Left ventricle myocardium inferior (tissue), 1 donor: ENCODE measurements at regions not wholly inside any gene's neighbourhood (a gene's known extent, or its start where the extent isn't known, plus 50 kb on each side); places are given as distances from the start of the nearest gene placed in this dataset.
"Not testable (repeated sequence)": the region's sequence is repeated elsewhere in the genome, so short reads cannot be mapped to it uniquely, and the experiment has no call there.

Source experiments
- DNase-seq: peaks from one replicate; pipeline ENCODE4 v3.0.0-alpha.2; 2020
- H3K27ac ChIP-seq: fragments of 200-600 bp; replicated peaks from 2 replicates; pipeline ENCODE4 v1.8.0; 2021
- H3K27me3 ChIP-seq: fragments of 200-600 bp; 2 replicates; pipeline ENCODE4 v1.8.0; 2021; ENCODE audit warnings: low read depth
- H3K36me3 ChIP-seq: fragments of 200-600 bp; 2 replicates; pipeline ENCODE4 v1.8.0; 2021
- H3K4me1 ChIP-seq: fragments of 200-600 bp; 2 replicates; pipeline ENCODE4 v1.8.0; 2021
- H3K4me3 ChIP-seq: fragments of 200-600 bp; 2 replicates; pipeline ENCODE4 v1.8.0; 2021; ENCODE audit warnings: mild to moderate bottlenecking, moderate library complexity
- H3K9me3 ChIP-seq: fragments of 200-600 bp; replicated peaks from 2 replicates; pipeline ENCODE4 v1.8.0; 2021
- intact Hi-C: fragments of 100-400 bp; cut with micrococcal nuclease; formaldehyde crosslinking; loops from one replicate; pipeline ENCODE4 v1.11.0; 2022
- donor health status: DM: no; HTN: yes; CAD: no; lungs with severe emphysema.

GRCh38 chr14:19203250-19203972 is 230.7 kb downstream of the POTEG start:
- H3K36me3 ChIP-seq, H3K9me3 ChIP-seq, H3K4me1 ChIP-seq, H3K27ac ChIP-seq, DNase-seq, H3K27me3 ChIP-seq, H3K4me3 ChIP-seq, intact Hi-C loops: not testable (repeated sequence)

- H3K27me3 ChIP-seq, intact Hi-C loops, H3K27ac ChIP-seq, H3K36me3 ChIP-seq, H3K4me3 ChIP-seq, DNase-seq, H3K4me1 ChIP-seq, H3K9me3 ChIP-seq: not testable (repeated sequence)
Measured at GRCh38 chr14:19204827-19205226, 229.3 kb downstream of the POTEG start.

GRCh38 chr14:19216480-19216879 is 217.7 kb downstream of the POTEG start:
- H3K27me3 ChIP-seq, H3K9me3 ChIP-seq, DNase-seq, H3K36me3 ChIP-seq, intact Hi-C loops, H3K27ac ChIP-seq, H3K4me3 ChIP-seq, H3K4me1 ChIP-seq: not testable (repeated sequence)

- DNase-seq, H3K27me3 ChIP-seq, H3K36me3 ChIP-seq, H3K4me3 ChIP-seq, H3K4me1 ChIP-seq, H3K27ac ChIP-seq, H3K9me3 ChIP-seq, intact Hi-C loops: not testable (repeated sequence)
Measured at GRCh38 chr14:19219423-19219822, 214.7 kb downstream of the POTEG start.

DNA sequence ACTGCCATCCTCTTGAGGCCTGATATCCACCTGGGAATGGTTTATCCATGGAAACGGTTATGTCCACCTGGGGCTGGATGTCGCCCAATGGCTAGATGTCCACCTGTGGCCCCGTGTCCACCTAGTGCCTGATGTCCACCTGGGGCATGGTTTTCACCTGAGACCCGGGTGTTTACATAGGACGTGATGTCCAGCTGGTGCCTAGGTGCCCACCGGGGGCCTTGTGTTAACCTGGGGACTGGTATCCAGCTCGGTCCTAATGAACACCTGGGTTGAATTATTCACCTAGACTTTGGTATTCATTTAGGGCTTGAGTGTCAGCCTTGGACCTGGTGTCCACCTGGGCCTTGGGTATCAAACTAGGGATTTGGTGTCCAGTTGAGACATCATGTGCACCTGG is 202.7 kb downstream of the POTEG start:
- H3K27me3 ChIP-seq, DNase-seq, H3K4me3 ChIP-seq, H3K27ac ChIP-seq, H3K36me3 ChIP-seq, intact Hi-C loops, H3K4me1 ChIP-seq, H3K9me3 ChIP-seq: not testable (repeated sequence)

- H3K27ac ChIP-seq, DNase-seq, H3K27me3 ChIP-seq, intact Hi-C loops, H3K36me3 ChIP-seq, H3K4me3 ChIP-seq, H3K4me1 ChIP-seq, H3K9me3 ChIP-seq: not testable (repeated sequence)
Measured at GRCh38 chr14:19234059-19234458, 200.1 kb downstream of the POTEG start.

DNA sequence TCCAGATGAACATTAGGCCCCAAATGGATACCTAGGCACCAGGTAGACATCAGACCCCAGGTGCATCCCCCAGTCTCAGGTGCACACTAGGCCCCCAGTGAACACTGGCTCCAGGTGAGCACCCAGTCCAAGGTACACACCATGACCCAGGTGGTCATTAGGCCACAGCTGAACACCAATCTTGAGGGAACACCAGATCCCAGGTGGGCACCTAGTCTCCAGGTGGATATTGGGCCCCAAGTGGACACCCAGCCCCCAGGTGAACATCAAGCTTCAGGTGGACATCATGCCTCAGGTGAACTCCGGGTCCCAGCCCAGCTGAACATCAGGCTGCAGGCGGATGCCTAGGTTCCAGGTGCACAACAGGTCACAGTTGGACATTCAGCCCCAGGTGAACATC is 196.5 kb downstream of the POTEG start:
- H3K27me3 ChIP-seq, H3K27ac ChIP-seq, H3K9me3 ChIP-seq, H3K4me3 ChIP-seq, DNase-seq, H3K36me3 ChIP-seq, intact Hi-C loops, H3K4me1 ChIP-seq: not testable (repeated sequence)

DNA sequence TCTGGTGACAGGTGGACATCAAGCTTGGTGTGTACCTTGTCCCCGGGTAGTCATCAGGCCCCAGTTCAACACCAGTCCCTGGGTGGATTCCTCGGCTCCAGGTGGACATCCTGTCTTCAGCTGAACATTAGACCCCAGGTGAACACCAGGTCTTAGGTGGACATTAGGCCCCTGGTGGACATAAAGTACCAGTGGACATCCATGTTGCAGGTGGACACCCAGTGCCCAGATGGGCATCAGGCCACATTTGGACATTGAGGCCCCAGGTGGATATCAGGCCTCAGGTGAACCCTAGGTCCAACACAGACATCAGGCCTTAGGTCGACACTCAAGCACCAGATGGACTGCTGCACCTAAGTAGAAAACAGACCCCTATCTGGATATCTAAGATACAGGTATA is 195.6 kb downstream of the POTEG start:
- DNase-seq, H3K36me3 ChIP-seq, H3K27me3 ChIP-seq, H3K4me1 ChIP-seq, intact Hi-C loops, H3K4me3 ChIP-seq, H3K27ac ChIP-seq, H3K9me3 ChIP-seq: not testable (repeated sequence)

GRCh38 chr14:19239981-19240380 is 194.2 kb downstream of the POTEG start:
- H3K4me3 ChIP-seq, H3K27me3 ChIP-seq, H3K36me3 ChIP-seq, H3K27ac ChIP-seq, DNase-seq, H3K9me3 ChIP-seq, H3K4me1 ChIP-seq, intact Hi-C loops: not testable (repeated sequence)

- intact Hi-C loops, H3K9me3 ChIP-seq, H3K4me1 ChIP-seq, H3K27ac ChIP-seq, H3K36me3 ChIP-seq, H3K27me3 ChIP-seq, DNase-seq, H3K4me3 ChIP-seq: not testable (repeated sequence)
Measured at GRCh38 chr14:19240387-19240786, 193.8 kb downstream of the POTEG start.

GRCh38 chr14:19241451-19241850 is 192.7 kb downstream of the POTEG start:
- DNase-seq, H3K36me3 ChIP-seq, H3K4me1 ChIP-seq, intact Hi-C loops, H3K27ac ChIP-seq, H3K27me3 ChIP-seq, H3K9me3 ChIP-seq, H3K4me3 ChIP-seq: not testable (repeated sequence)

GRCh38 chr14:19242529-19242928 is 191.6 kb downstream of the POTEG start:
- intact Hi-C loops, H3K36me3 ChIP-seq, H3K27ac ChIP-seq, H3K4me3 ChIP-seq, DNase-seq, H3K9me3 ChIP-seq, H3K4me1 ChIP-seq, H3K27me3 ChIP-seq: not testable (repeated sequence)

DNA sequence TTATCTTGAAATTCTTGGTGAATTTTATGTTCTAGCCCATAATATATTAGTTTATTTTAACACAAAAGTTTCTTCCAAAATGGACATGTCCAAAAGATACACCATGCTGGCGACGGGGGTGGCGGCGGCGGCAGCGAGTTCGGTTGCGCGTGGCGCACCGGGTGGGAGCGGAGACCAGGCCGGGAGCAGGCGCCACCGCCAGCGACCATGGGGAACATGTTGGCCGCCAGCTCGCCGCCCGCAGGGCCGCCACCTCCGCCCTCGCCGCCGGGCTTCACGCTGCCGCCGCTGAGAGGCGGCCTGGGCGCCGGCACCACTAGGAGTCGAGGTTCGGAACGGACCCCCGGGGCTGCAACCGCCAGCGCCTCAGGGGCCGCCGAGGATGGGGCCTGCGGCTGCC is 167.2 kb downstream of the POTEG start:
- intact Hi-C loops, H3K9me3 ChIP-seq, DNase-seq, H3K27ac ChIP-seq, H3K4me1 ChIP-seq, H3K27me3 ChIP-seq, H3K4me3 ChIP-seq, H3K36me3 ChIP-seq: not testable (repeated sequence)

DNA sequence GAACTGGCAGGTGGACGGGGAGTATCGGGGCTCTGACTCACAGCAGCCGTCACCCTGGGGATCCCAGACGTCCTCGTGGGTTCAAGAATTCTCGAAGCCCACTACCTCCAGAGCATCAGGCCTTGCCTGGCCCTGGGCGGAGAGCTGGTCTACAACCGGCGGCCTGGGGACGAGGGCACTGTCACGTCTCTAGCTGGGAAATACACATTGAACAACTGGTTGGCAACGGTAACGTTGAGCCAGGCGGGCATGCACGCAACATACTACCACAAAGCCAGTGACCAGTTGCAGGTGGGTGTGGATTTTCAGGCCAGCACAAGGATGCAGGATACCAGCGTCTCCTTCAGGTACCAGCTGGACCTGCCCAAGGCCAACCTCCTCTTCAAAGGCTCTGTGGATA is 166.5 kb downstream of the POTEG start:
- intact Hi-C loops, DNase-seq, H3K27me3 ChIP-seq, H3K36me3 ChIP-seq, H3K27ac ChIP-seq, H3K4me3 ChIP-seq, H3K9me3 ChIP-seq, H3K4me1 ChIP-seq: not testable (repeated sequence)
